HG03060 (cell line): ENCODE measurements at regions not wholly inside any gene's neighbourhood (a gene's known extent, or its start where the extent isn't known, plus 50 kb on each side); places are given as distances from the start of the nearest gene placed in this dataset.
"Not testable (repeated sequence)": the region's sequence is repeated elsewhere in the genome, so short reads cannot be mapped to it uniquely, and the experiment has no call there.

ENCODE experiments used
- ATAC-seq: cut with Tn5 transposase; IDR thresholded peaks from one replicate; pipeline ENCODE4 v1.9.1; 2021; ENCODE audit warnings: low read depth, moderate number of reproducible peaks; ENCODE audit not compliant: unreplicated experiment

DNA sequence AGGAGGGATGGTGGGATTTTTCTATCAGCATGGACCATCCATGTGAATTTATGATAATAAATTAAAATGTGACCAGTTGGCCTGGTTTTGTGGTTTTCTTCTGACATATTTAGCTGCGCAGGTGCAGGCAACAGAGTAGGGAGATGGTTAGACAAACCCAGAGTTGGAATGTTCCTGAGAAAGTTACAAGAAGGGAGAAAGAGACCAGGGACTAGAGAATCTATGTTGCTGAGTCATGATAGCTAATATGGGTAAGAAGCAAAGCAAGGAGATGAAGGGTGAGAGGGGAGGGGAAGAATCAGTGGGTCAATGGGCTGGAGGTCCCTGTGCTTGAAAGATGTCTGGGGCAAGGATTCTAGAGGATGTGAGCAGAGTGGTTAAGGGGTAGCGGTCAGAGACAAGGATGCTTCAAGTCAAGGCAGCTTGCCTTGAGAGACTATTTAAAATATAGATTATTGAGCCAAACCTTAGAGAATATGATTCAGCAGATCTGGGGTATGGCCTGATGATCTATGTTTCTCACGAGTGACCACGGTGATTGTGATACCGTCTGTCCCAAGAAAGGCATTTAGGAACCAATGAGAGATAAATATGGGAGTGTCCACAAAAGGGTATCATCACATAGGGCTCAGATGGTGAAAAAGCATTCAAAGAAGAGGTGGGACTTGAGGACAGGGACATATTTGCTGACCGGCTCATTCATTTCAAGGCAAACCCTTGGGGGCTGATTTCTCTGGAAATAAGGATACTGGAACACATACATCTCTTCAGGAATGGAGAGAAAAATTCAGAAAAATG is 219.7 kb upstream of the PLD5 start:
- ATAC-seq: no peak

DNA sequence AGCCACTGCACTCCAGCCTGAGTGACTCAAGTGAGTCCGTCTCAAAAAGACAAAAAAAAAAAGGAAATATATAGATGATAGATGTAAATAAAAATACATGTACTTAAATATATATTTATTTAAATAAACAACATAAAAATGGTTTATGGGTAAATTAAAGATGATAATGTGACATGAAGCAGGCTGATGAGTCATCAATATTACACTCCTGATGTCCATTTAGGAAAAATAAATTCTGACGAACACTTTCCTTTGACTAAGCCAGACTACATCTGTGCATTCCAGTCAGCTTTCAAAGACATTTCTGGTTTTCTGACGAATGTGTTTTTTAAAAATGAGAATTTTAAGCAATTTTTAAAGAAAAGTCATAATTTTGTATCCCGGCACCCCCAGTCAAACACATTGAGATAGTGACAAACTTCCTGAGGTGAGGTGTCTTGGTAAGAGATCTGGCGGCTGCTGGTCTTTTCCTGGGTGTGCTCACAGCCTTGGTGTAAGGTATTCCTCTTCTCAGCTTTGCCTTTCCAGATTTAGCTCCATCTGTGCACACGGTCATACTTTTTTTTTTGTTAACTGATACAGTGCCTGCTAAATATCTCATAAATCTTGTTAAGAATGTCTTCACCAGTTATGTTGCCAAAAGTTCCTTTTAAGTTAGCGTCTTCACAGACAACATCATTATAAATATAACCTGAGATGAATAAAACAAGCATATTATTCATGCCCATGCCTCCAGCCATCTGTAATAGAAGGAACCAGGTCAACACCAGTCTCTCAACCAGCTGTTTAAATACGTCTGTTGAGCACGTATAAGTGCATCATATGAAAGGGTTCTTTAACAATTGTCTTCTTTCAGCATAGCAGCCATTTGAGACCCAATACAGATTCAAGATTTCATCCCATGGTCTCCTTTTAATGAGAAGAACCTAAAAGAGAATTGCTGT is 214.5 kb upstream of the PLD5 start:
- no peak for ATAC-seq

DNA sequence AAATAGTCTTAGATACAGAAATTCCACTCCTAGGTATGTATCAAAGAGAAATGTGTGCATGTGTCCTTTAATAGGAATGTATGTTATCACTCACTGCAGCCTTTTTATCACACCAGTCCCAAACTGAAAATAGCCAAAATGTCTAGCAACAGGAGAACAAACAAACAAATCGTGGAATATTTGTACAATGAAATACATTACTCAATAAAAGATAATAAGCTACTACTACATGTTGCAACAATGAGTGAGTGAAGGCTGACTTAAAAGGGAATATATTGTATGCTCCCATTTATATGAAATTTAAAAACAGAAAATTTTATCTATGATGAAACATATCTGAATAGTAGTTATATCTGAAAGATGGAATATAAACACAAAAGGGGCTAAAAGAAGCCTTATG is 212.1 kb upstream of the PLD5 start:
- ATAC-seq: no peak

DNA sequence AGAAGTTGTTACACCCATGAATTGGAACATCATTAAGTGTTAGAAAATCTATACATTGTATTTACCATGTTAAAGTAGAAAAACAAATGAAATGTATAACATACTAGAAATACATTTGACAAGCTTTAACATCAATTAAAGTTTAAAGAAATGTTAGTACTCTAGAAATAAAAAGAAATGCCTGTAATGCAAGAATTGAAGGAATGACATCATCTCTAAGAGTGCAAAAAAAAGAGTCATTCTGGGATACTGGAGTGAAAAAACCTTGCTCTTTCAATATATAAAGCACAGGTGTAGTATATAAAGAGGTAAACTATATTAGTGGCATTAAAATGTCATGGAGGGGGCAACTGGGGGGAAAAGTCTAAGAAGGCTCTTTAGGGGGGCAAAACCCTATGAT is 210.8 kb upstream of the PLD5 start:
- no peak for ATAC-seq

DNA sequence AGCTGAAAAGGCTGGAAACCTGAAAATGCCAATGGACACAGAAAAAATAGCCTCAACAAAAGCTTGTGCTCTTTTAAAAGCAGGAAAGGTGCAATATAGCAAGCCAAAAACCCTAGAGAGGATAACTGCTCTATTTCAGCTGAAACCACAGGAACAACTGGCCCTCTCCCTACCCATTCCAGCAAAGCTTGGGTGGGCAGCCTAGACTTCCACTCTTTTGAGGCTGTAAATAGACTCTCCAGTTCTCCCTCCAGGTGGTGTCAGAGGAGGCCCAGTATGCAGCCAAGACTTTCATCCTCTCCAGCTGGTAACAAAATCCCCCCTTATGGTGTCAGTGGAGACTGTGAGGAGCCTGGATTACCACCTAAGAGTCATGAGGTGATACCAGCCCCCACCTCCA is 206.9 kb upstream of the PLD5 start:
- ATAC-seq: no peak

DNA sequence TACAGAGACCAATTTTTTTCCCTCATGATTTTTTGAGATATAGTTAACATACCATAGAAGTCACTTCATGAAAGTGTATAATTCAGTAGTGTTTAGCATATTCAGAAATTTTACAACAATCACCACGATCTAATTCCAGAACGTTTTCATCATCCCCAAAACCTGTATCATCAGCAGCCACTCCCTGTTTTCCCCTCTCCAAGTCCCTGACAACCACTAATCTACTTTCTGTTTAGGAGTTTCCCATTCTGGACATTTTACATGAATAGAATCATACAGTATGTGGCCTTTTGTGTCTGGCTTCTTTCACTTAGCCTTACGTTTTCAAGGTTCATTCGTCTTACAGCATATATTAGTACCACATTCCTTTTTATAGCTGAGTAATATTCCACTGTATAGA is 204.2 kb upstream of the PLD5 start:
- no peak for ATAC-seq

DNA sequence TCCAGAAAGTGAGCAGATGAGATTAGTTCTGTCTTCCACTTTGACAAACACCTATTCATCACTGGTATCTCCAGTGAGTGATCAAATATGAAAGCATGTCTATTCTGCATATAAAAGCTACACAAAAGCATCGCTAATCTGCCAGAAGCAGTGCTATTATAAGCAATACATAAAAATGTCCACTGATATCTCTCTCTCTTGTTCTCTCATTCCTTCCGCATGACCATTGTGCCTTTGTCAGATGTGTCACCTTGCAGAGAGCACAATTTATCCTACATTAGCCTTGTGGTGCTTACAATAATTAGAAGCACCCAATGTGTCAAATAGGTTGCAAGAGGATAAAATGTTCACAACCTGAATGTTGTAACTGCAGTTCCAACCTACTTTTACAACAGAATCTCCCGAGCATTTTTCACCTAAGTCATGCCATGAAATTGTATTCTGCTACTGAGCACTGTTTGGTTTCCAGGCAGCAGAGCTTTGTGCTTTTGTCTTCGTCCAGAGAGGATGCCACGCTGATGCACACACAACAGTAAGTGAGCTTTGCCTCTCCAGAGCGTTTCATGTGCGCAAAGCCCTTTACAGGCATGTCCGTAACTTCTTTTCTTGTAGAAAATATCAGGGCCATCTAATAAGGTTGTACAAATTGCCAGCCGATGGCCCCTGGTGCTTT is 198.7 kb upstream of the PLD5 start:
- ATAC-seq: no peak

DNA sequence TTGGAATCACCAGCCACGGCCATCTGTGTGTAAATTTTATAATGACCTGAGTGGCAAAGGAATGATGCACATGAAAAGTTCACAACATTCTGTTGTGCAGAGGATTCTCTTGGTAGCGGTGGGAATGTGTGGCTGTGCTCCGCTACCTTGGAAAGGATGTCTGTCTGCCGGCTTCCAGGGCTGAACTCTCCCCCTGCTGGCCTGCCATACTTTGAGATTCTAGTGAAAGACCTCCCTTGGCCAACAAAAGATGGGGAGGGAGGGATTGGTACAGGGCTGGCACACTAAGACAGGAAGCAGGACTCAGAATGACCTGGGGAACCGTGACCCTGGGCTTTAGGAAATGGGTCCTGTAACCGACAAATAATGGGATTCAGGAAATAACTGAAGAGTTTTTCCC is 194.5 kb upstream of the PLD5 start:
- no peak for ATAC-seq

DNA sequence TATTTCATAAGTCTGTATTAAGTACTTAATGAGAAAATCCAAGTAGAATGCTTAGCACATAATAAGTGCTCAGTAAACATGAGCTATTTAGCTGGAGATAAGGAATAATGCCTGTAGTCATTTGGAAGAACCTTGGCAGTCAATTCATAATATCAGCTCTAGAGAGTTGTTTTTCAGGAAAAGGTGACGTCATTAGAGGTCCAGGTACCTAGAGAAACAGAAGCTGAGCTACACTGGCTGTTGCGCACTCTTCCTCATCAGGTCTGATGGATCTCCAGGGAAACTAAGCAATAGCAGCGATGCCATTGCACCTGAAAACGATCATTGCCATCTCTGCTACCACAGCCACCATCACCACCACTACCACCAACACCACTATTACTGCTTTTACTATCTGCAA is 187.8 kb upstream of the PLD5 start:
- ATAC-seq: no peak

DNA sequence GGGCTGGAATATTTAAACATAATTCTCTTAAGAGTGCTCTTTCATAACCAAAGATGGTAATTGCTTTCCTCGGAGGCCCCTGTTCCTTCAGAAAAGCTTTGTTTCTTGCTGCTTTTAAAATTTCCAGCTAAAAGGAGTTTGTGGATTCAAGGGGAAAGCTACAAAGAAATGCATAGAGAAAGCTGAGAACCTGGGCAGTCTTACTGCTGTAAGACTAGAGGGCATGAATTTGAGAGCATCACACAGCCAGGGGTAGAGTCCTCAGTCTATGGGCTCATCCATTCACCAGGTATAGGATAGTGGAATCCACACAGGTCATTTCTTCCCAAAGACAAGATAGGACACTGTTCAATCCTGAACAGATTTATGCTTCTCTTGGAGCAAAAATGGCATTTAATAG is 186.3 kb upstream of the PLD5 start:
- no peak for ATAC-seq

DNA sequence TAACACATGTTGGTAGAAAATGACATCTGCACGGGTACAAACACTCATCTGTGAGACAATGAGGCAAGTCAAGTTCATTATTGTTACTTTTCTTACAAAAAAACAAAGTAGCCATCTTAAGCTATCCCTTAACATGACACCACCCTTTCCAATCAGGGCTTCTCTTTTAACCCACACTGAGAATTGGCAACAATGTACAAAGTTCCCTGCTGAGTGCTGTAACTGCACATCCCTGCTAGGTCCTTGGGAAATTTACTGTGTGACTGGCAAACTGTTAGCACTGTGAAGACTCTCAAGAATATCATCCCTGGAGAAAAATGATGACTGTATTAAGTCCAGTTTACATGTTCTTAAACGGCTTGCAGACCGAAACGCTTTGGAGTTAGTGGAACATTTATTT is 185.8 kb upstream of the PLD5 start:
- ATAC-seq: no peak

DNA sequence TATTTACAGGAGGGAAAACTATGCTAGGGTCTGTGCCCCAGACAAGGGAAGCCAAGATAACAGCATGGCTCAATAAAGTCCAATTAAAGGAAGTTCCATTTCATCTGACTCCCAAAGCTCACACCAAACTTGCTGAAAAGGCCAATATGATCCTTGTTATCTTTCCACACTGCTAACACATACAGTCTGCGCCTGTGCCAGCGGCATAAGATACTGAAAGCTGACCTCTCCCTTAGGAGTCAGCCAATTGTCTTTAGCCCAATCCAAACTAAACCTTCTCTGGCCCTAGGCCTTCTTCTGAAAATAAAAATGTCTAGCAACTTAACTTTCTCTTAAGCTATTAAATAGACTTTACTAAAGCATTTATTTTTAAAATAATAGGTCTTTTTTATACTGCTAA is 179.0 kb upstream of the PLD5 start:
- no peak for ATAC-seq

DNA sequence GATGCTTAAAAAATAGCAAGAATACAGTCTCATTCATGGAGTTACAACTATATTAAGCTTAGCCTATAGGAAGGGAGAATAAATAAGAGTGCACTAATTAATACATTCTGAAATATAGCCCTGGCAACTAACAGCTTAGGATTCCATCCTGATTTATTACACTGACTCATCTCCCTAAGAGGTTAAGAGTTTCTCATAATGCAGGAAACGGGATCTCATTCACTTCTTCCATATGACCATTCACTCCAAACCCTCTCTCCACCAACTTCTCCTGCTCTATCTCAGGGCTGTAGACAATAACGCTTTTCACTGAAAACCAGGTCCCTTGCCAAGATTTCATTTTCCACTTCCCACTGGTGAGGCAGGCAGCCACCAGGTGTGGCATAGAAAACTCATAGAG is 168.5 kb upstream of the PLD5 start:
- ATAC-seq: no peak

DNA sequence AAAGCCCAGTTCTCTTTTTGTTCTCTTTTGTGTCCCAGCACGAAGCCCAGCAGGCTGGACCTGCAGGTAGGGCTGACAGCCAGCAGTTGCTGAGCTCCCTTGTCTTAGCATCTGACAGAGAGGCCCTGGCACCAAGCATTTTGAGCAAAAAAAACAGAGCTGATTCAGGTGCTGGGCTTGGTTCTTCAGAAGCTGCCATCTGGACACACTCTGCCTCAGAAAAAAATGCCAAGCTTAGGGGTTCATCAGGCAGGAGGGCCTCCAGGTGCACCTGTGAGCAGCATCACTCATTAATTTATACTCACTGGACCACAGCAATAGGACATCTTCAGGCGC is 167.1 kb upstream of the PLD5 start:
- no peak for ATAC-seq

DNA sequence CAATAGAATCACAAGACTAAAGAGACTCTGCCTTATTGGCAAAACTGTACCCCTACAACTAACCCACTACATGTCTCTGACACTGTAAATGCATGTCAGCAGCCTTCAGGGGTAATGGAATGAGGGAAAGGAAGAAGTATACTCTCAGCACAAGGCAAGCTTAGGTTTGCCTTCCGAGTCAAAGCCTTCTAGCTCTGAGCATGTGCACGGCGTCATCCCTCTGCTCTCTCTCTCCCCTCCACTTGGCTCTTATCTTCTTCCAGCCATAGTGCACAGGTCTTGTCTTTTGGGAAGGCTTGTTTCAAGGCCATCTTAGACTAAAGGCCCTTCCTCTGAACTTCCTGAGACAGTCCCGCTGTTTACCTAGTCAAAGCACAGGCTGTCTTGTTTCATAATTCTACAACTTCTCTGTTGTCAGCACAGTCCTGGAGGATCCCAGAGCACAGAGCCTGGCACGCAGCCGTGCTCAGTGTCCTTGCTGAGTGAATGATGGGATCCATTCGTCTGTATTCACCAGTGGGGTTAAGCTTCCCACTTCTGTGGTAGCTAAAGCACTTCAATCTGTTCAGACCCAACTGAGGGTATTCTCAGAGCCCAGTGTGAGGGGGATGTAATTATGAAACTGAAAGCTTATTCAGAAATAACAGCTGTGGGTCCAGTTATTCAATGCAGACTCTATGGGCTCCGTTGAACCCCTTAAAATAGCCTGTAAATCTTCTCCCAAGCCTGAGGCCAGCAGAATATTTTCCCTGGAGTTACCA is 166.5 kb upstream of the PLD5 start:
- no peak for ATAC-seq

DNA sequence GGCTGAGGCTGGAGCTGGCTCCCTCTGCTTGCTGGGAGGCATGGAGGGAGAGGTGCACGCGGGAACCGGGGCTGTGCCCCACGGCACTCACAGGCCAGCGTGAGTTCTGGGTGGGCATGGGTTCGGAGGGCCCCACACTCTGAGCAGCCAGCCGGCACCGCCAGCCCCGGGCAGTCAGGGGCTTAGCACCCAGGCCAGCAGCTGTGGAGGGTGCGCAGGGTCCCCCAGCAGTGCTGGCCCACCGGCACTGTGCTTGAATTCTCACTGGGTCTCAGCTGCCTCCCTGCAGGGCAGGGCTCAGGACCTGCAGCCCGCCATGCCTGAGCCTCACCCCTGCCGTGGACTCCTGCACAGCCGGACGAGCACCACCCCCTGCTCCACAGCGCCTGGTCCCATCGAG is 164.9 kb upstream of the PLD5 start:
- no peak for ATAC-seq

DNA sequence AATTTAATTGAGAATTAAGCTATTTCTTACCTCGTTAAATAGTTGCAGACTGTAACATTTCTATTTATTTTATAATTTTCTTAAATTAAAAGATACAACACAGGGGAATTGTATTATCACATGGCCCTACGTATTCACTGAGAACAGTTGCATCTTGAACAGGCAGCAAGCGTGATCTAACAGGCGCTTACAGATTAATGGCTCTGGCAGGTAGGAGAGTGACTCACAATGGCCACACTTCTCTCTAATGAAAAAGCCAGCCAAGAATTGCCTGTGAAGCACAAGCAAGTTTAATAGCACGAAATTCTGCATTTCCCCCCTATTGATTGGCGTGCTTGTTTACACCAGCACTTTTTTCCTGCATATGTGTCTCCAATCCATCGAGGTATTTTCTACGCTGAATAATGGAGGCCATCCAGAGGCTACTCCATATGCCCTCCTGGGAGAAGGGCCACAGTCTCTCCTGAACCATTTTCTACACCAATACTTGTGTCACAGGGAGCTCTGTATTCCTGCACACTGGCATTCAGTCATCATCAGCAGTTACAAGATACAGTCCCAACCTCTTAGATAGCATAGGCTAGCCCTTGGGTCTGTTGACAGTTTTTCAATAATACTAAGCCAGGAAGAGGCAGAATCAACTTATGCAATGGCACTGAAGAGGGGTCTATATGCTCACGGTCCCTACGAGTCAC is 150.6 kb upstream of the PLD5 start:
- no peak for ATAC-seq

DNA sequence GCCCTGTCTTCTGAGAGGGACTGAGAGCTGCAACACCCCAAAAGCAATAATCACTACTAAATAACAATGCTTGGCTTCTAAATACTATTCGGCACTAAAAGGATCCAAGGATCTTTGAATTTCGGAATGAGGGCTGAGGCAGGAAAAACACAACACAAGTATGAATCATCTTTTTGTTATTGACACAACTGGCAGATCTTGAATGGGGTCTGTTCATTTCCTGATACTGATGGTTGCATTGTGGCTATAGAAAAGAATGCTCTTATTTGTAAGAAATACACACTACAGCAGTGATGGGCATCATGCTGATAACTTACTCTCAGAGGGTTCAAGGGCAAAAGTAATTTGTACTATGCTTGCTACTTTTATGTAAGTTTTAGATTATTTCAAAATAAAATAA is 149.2 kb upstream of the PLD5 start:
- ATAC-seq: no peak

DNA sequence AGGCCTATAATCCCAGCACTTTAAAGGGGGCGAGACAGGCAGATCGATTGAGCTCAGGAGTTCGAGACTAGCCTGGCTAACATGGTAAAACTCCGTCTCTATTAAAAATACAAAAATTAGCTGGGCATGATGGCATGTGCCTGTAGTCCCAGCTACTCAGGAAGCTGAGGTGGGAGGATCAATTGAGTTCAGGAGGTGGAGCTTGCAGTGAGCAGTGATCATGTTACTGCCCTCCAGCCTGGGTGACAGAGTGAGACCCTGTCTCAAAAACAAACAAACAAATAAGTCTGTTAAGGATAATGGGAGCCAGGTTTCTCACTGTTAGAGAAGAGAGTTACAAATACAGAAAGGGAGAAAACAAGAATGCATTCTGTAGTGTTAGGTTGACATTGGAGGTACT is 148.7 kb upstream of the PLD5 start:
- not testable (repeated sequence) for ATAC-seq

DNA sequence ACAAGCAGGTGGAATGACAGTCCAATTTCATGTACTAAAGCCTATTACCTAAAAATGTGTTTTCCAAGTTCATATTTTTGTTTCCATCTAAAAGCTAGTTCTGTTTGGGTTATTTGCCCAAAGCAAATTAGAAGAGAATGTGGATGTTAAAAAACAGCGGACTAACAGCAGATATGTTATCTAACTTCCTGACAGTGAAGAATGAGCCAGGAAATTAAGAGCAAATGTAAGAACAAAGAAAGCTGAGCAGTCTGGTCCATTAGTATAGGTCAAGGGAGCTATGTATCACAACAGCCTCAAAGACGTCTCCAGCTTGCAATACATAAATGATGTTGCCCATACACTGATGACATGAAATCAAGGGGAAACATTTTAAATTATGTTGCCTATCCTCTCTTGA is 145.5 kb upstream of the PLD5 start:
- ATAC-seq: no peak
